HG02571 (cell line): ENCODE measurements at regions not wholly inside any gene's neighbourhood (a gene's known extent, or its start where the extent isn't known, plus 50 kb on each side); places are given as distances from the start of the nearest gene placed in this dataset.
"Not testable (repeated sequence)": the region's sequence is repeated elsewhere in the genome, so short reads cannot be mapped to it uniquely, and the experiment has no call there.

Experiments
- ATAC-seq: cut with Tn5 transposase; IDR thresholded peaks from one replicate; pipeline ENCODE4 v1.9.1; 2021; ENCODE audit warnings: mild to moderate bottlenecking, moderate library complexity; ENCODE audit not compliant: unreplicated experiment

GRCh38 chr4:20124317-20125026, 127.2 kb upstream of the SLIT2 start:
- no peak for ATAC-seq

- no peak for ATAC-seq
Observed at GRCh38 chr4:20122198-20122988, 129.3 kb upstream of the SLIT2 start.

GRCh38 chr4:20119141-20119540, 132.6 kb upstream of the SLIT2 start:
- ATAC-seq: no peak

- no peak for ATAC-seq
Observed at GRCh38 chr4:20109391-20109790, 142.3 kb upstream of the SLIT2 start.

GRCh38 chr4:20106921-20107320, 144.8 kb upstream of the SLIT2 start:
- no peak for ATAC-seq

- ATAC-seq: no peak
Observed at GRCh38 chr4:20101831-20102230, 149.9 kb upstream of the SLIT2 start.

GRCh38 chr4:20096911-20097310, 154.8 kb upstream of the SLIT2 start:
- ATAC-seq: no peak

- ATAC-seq: no peak
Observed at GRCh38 chr4:20095805-20096541, 155.7 kb upstream of the SLIT2 start.

GRCh38 chr4:20091781-20092180, 159.9 kb upstream of the SLIT2 start:
- no peak for ATAC-seq

- no peak for ATAC-seq
Observed at GRCh38 chr4:20087522-20087911, 164.2 kb upstream of the SLIT2 start.

GRCh38 chr4:20086799-20087521, 164.7 kb upstream of the SLIT2 start:
- ATAC-seq: no peak

GRCh38 chr4:20086067-20086798, 165.5 kb upstream of the SLIT2 start:
- no peak for ATAC-seq

GRCh38 chr4:20085653-20086052, 166.1 kb upstream of the SLIT2 start:
- ATAC-seq: no peak

GRCh38 chr4:20085156-20085555, 166.5 kb upstream of the SLIT2 start:
- no peak for ATAC-seq

- ATAC-seq: no peak
Observed at GRCh38 chr4:20084488-20084887, 167.2 kb upstream of the SLIT2 start.

- ATAC-seq: no peak
Observed at GRCh38 chr4:20078644-20079043, 173.1 kb upstream of the SLIT2 start.

GRCh38 chr4:20075248-20075871, 176.3 kb upstream of the SLIT2 start:
- ATAC-seq: no peak

- no peak for ATAC-seq
Observed at GRCh38 chr4:20074450-20074849, 177.3 kb upstream of the SLIT2 start.

GRCh38 chr4:20065952-20066351, 185.8 kb upstream of the SLIT2 start:
- ATAC-seq: no peak

GRCh38 chr4:20062857-20063256, 188.8 kb upstream of the SLIT2 start:
- ATAC-seq: not testable (repeated sequence)
